ENCODE measurements at regions not wholly inside any gene's neighbourhood (a gene's known extent, or its start where the extent isn't known, plus 50 kb on each side); places are given as distances from the start of the nearest gene placed in this dataset.
"Not testable (repeated sequence)": the region's sequence is repeated elsewhere in the genome, so short reads cannot be mapped to it uniquely, and the experiment has no call there.

DNA sequence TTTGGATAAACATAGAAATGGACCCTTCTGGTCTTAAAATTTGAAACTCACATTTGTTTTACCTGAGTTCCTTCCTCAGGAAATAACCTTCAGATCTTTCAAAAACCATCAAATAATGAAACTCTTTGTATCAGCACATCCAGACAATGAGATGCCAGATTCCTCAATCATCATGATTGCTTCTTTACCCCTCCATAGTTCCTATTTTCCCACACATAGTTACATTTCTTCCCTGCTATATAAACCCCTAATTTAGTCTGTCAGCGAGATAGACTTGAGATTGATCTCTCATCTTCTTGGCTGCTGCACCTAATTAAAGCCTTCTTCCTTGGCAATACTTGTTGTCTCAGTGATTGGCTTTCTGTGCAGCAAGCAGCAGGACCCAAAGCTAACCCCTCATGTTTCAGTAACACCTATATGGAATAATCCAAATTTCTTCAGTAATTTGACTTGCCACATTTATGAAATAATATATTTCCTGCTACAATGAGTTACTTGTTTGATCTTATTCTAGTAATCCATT is 83.9 kb upstream of the BANK1 start:
- H3K36me3 ChIP-seq (ENCODE audit: insufficient read depth, low read length): no peaks in the 10 kb centered on the region
- no peak overlapping the region; the same call in 1 of the 2 replicates for H2AFZ ChIP-seq (ENCODE audit: low read length)
- peaks cover 4% of the 10 kb centered on the region; the same call in 1 of the 2 replicates for H3K9me3 ChIP-seq (ENCODE audit: low read length)
- H3K4me3 ChIP-seq (ENCODE audit: low read length): no peak overlapping the region
- H3K79me2 ChIP-seq (ENCODE audit: low read length): no peaks in the 10 kb centered on the region
- no peaks in the 10 kb centered on the region for H3K27me3 ChIP-seq (ENCODE audit: low read length)
- H3K4me2 ChIP-seq (ENCODE audit: low read depth, low read length, poor library complexity, severe bottlenecking): no peak overlapping the region
- no peak for DNase-seq
- no peaks in the 10 kb centered on the region for H4K20me1 ChIP-seq (ENCODE audit: insufficient read depth, low read depth, low read length)
- H3K4me1 ChIP-seq (ENCODE audit: low read length): no peaks in the 10 kb centered on the region
- no peak overlapping the region for H3K27ac ChIP-seq (ENCODE audit: low read length)
- H3K9me2 ChIP-seq (replicated peaks; ENCODE audit: insufficient read depth, low read length): no peaks in the 10 kb centered on the region
- no peak overlapping the region for H3K9ac ChIP-seq (ENCODE audit: low read length)

DNA sequence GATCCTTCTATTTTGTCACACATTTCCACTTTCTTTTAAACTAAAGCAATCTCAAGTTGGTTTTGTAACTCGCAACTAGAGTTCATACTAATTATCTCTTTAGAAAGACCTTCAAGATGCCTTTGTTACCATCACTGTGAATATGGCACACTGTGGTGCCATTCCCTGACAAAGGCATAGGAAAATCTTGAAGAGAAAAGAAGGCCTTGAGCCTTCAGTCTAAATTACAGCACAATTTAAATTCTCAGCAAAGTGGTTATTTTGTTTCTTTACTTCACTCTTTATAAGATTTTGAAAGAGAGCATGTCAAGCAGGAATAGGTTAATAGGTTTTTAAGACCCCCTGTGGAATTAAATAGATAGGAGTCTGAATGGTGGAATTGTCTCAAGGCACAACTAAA is 89.0 kb upstream of the BANK1 start:
- H3K27ac ChIP-seq (ENCODE audit: low read length): no peak overlapping the region
- no peaks in the 10 kb centered on the region for H3K36me3 ChIP-seq (ENCODE audit: insufficient read depth, low read length)
- peaks cover 2% of the 10 kb centered on the region; the same call in 1 of the 2 replicates for H3K9me3 ChIP-seq (ENCODE audit: low read length)
- H4K20me1 ChIP-seq (ENCODE audit: insufficient read depth, low read depth, low read length): no peaks in the 10 kb centered on the region
- no peak overlapping the region for H3K9ac ChIP-seq (ENCODE audit: low read length)
- no peaks in the 10 kb centered on the region for H3K27me3 ChIP-seq (ENCODE audit: low read length)
- no peak overlapping the region for H2AFZ ChIP-seq (ENCODE audit: low read length)
- no peak overlapping the region for H3K4me2 ChIP-seq (ENCODE audit: low read depth, low read length, poor library complexity, severe bottlenecking)
- DNase-seq: no peak
- peaks cover 22% of the 10 kb centered on the region for H3K4me1 ChIP-seq (ENCODE audit: low read length)
- no peaks in the 10 kb centered on the region for H3K9me2 ChIP-seq (replicated peaks; ENCODE audit: insufficient read depth, low read length)
- H3K4me3 ChIP-seq (ENCODE audit: low read length): no peak overlapping the region
- H3K79me2 ChIP-seq (ENCODE audit: low read length): no peaks in the 10 kb centered on the region

DNA sequence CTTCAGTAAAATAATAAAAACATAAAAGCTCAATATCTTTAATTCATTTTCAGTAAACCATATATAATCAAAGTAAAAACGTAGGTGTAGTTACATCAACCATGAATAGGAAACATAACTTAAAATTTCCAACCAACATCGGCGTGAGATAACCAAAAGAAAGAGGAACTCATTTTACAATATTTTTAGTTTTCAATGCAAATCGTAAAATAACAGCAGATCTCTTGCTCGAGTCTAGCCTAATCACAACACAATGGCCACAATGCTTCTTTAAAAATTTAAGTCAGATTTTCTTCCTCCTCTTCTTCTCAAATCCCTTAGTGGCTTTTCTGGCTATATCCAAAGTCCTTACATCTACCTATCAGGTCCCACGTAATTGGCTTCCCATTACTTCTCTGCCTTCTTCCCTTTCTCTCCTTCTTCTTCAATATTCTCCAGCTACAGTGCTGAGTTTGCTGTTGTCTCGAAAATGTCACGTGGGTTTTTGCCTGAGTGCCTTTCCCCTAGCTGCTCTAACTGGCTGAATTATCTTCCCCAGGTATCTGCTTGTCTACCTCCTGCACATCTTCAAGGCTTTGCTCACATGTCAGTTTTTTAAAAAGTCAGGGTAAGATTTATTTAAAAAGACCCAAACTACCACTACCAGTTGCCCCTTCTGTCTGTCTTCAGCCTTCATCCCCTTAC is 90.9 kb upstream of the BANK1 start:
- Histone ChIP-seq H3K4me2 (ENCODE audit: low read depth, low read length, poor library complexity, severe bottlenecking) (peak overlapping the region; percentile 54), H3K9ac (ENCODE audit: low read length) (peak overlapping the region; percentile 19; the same call in 1 of the 2 replicates), H3K9me3 (ENCODE audit: low read length) (no peaks in the 10 kb centered on the region), H3K36me3 (ENCODE audit: insufficient read depth, low read length) (no peaks in the 10 kb centered on the region), H4K20me1 (ENCODE audit: insufficient read depth, low read depth, low read length) (no peaks in the 10 kb centered on the region), H3K27me3 (ENCODE audit: low read length) (no peaks in the 10 kb centered on the region), H2AFZ (ENCODE audit: low read length) (peak overlapping the region; percentile 73), H3K79me2 (ENCODE audit: low read length) (no peaks in the 10 kb centered on the region), H3K27ac (ENCODE audit: low read length) (peak overlapping the region; percentile 42), H3K9me2 (replicated peaks; ENCODE audit: insufficient read depth, low read length) (no peaks in the 10 kb centered on the region), H3K4me1 (ENCODE audit: low read length) (peaks cover 37% of the 10 kb centered on the region), H3K4me3 (ENCODE audit: low read length) (peak overlapping the region; percentile 26)
- DNase-seq: peak; percentile 60

DNA sequence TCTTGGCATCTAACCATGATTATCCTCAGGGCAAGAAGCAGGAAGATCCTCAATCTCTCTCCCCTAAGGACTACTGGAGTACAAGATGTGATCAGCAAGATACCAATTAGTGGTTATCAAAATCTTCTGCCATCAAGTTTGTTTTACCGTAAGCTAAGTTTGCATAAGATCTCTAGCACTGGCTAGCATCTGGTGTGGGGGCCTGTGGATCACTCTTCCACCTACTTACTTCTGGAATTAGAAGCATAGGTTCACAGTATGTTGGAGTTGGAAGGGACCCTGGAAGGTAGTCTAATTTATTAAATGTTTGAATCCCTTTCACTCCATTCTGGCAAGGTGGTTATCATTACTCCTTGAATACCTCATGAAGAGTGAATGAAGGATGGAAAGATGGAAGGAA is 93.3 kb upstream of the BANK1 start:
- DNase-seq: no peak
- Histone ChIP-seq H3K4me1 (ENCODE audit: low read length) (peaks cover 47% of the 10 kb centered on the region), H2AFZ (ENCODE audit: low read length) (no peak overlapping the region), H3K36me3 (ENCODE audit: insufficient read depth, low read length) (no peaks in the 10 kb centered on the region), H3K9me2 (replicated peaks; ENCODE audit: insufficient read depth, low read length) (no peaks in the 10 kb centered on the region), H3K9ac (ENCODE audit: low read length) (no peak overlapping the region), H4K20me1 (ENCODE audit: insufficient read depth, low read depth, low read length) (no peaks in the 10 kb centered on the region), H3K79me2 (ENCODE audit: low read length) (no peaks in the 10 kb centered on the region), H3K27ac (ENCODE audit: low read length) (peak overlapping the region; percentile 58; the same call in 1 of the 2 replicates), H3K4me2 (ENCODE audit: low read depth, low read length, poor library complexity, severe bottlenecking) (no peak overlapping the region), H3K4me3 (ENCODE audit: low read length) (no peak overlapping the region), H3K9me3 (ENCODE audit: low read length) (no peaks in the 10 kb centered on the region), H3K27me3 (ENCODE audit: low read length) (no peaks in the 10 kb centered on the region)

DNA sequence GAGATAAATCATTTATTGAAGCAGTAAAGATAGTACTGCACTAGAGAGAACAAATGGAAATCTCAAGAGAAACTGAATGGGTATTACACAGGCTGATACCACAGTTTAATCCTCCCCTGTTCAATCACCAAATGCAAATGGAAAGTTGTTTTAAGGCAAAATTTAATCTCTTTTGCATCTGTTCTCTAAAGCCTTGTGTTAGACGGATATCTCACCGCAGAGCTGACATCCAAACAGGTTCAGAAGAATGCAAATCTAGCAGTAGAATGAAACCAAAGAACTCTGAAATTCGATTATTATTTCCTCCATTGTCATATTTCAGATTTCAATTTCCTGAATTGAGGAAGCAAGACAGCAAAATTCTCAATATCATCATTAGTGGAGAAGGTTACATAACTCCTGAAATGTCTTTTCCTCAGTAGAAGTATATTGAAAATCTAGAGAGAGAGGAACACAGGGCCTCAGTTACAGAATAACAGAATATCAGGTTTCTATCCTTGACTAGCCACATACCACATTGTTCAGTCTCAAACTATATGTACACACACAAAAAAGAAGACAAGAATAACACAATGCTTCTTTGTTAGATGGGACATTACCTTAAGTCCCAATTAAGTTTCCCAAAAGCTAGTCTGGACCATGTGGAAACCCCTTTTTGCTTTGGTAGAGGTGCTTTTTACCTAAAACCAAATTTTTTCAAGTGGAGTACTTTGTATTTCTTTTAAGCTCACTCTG is 94.1 kb upstream of the BANK1 start:
- peak overlapping the region; percentile 15 for H3K4me2 ChIP-seq (ENCODE audit: low read depth, low read length, poor library complexity, severe bottlenecking)
- no peak overlapping the region for H3K4me3 ChIP-seq (ENCODE audit: low read length)
- no peaks in the 10 kb centered on the region for H3K79me2 ChIP-seq (ENCODE audit: low read length)
- H3K36me3 ChIP-seq (ENCODE audit: insufficient read depth, low read length): no peaks in the 10 kb centered on the region
- H4K20me1 ChIP-seq (ENCODE audit: insufficient read depth, low read depth, low read length): no peaks in the 10 kb centered on the region
- H3K9me2 ChIP-seq (replicated peaks; ENCODE audit: insufficient read depth, low read length): no peaks in the 10 kb centered on the region
- H3K4me1 ChIP-seq (ENCODE audit: low read length): peaks cover 47% of the 10 kb centered on the region
- DNase-seq: peak; percentile 61
- peak overlapping the region; percentile 58 for H3K27ac ChIP-seq (ENCODE audit: low read length)
- no peaks in the 10 kb centered on the region for H3K27me3 ChIP-seq (ENCODE audit: low read length)
- H2AFZ ChIP-seq (ENCODE audit: low read length): peak overlapping the region; percentile 1
- no peaks in the 10 kb centered on the region for H3K9me3 ChIP-seq (ENCODE audit: low read length)
- H3K9ac ChIP-seq (ENCODE audit: low read length): no peak overlapping the region

DNA sequence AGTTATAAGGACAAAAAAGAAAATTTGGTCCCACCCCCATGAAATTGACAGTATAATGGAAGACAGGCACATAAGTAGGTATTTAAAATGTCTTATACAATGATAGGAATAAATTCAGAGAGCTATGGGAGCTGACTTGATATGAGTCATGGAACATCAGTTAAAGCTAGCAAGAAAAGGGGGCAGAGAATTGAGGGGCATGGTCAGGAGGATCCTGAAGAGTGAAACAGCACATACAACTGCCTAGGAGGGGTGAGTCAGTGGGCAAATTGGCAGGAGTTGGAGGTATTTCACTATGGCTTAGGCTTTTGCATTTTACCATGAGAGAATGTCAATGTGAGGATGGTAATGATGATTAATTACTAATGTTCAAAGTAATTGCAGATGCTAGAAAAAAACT is 95.4 kb upstream of the BANK1 start:
- no peaks in the 10 kb centered on the region for H3K9me2 ChIP-seq (replicated peaks; ENCODE audit: insufficient read depth, low read length)
- H2AFZ ChIP-seq (ENCODE audit: low read length): no peak overlapping the region
- peaks cover 47% of the 10 kb centered on the region for H3K4me1 ChIP-seq (ENCODE audit: low read length)
- H3K9me3 ChIP-seq (ENCODE audit: low read length): no peaks in the 10 kb centered on the region
- H3K9ac ChIP-seq (ENCODE audit: low read length): no peak overlapping the region
- H3K4me3 ChIP-seq (ENCODE audit: low read length): no peak overlapping the region
- no peaks in the 10 kb centered on the region for H4K20me1 ChIP-seq (ENCODE audit: insufficient read depth, low read depth, low read length)
- DNase-seq: no peak
- no peaks in the 10 kb centered on the region for H3K27me3 ChIP-seq (ENCODE audit: low read length)
- H3K79me2 ChIP-seq (ENCODE audit: low read length): no peaks in the 10 kb centered on the region
- H3K36me3 ChIP-seq (ENCODE audit: insufficient read depth, low read length): no peaks in the 10 kb centered on the region
- no peak overlapping the region for H3K4me2 ChIP-seq (ENCODE audit: low read depth, low read length, poor library complexity, severe bottlenecking)
- no peak overlapping the region for H3K27ac ChIP-seq (ENCODE audit: low read length)

DNA sequence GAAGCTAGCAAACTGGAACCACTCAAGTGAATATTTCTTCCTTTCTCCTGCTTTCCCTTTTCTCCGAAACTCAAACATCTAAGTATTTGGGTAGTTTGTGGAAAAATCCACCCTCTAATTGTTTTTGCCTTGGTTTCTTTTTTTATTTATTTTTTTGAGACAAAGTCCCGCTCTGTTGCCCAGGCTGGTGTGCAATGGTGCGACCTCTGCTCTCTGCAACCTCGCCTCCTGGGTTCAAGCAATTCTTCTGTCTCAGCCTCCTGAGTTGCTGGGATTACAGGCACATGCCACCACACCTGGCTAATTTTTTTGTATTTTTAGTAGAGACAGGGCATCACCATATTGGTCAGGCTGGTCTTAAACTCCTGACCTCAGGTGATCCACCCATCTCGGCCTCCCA is 96.1 kb upstream of the BANK1 start:
- H3K79me2 ChIP-seq (ENCODE audit: low read length); H3K36me3 ChIP-seq (ENCODE audit: insufficient read depth, low read length); H3K27ac ChIP-seq (ENCODE audit: low read length); H3K27me3 ChIP-seq (ENCODE audit: low read length); H3K9me3 ChIP-seq (ENCODE audit: low read length); H4K20me1 ChIP-seq (ENCODE audit: insufficient read depth, low read depth, low read length); DNase-seq; H3K9me2 ChIP-seq (replicated peaks; ENCODE audit: insufficient read depth, low read length); H3K4me3 ChIP-seq (ENCODE audit: low read length); H3K9ac ChIP-seq (ENCODE audit: low read length): not testable (repeated sequence)
- H3K4me1 ChIP-seq (ENCODE audit: low read length): peaks cover 41% of the 10 kb centered on the region
- peak overlapping the region; percentile 75; the same call in 1 of the 2 replicates for H2AFZ ChIP-seq (ENCODE audit: low read length)
- H3K4me2 ChIP-seq (ENCODE audit: low read depth, low read length, poor library complexity, severe bottlenecking): peak overlapping the region; percentile 42

DNA sequence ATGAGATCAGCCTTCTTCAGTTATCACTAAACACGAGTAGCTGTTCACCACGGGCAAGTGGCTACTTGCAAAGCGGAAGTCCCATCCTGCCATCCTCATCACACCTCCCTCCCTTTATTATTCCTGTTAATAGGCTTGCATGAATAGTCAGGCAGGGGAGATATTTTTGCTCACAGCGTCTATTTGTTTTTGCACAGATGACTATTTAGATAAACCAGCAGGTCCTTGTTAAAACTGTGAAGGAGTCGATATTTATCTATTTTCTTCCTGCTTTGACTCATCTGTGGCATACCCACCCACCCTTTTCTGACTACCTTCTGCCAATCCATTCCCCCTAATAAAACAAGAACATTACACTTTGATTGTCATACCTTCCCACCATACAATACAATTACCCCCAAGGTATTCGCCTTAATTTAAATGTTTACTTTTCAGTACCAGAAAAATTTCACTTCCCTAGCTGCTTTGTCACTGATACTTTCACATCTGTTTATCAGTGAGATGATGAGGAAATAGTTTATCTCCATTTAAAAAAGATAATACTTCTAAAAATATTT is 96.6 kb upstream of the BANK1 start:
- H2AFZ ChIP-seq (ENCODE audit: low read length): peak overlapping the region; percentile 75
- no peaks in the 10 kb centered on the region for H3K79me2 ChIP-seq (ENCODE audit: low read length)
- no peak overlapping the region for H3K27ac ChIP-seq (ENCODE audit: low read length)
- H3K36me3 ChIP-seq (ENCODE audit: insufficient read depth, low read length): no peaks in the 10 kb centered on the region
- DNase-seq: no peak
- no peaks in the 10 kb centered on the region for H4K20me1 ChIP-seq (ENCODE audit: insufficient read depth, low read depth, low read length)
- peak overlapping the region; percentile 42 for H3K4me2 ChIP-seq (ENCODE audit: low read depth, low read length, poor library complexity, severe bottlenecking)
- H3K4me1 ChIP-seq (ENCODE audit: low read length): peaks cover 37% of the 10 kb centered on the region
- H3K27me3 ChIP-seq (ENCODE audit: low read length): no peaks in the 10 kb centered on the region
- no peaks in the 10 kb centered on the region for H3K9me3 ChIP-seq (ENCODE audit: low read length)
- H3K9me2 ChIP-seq (replicated peaks; ENCODE audit: insufficient read depth, low read length): no peaks in the 10 kb centered on the region
- no peak overlapping the region for H3K4me3 ChIP-seq (ENCODE audit: low read length)
- H3K9ac ChIP-seq (ENCODE audit: low read length): no peak overlapping the region
